ENCODE measurements at regions not wholly inside any gene's neighbourhood (a gene's known extent, or its start where the extent isn't known, plus 50 kb on each side); places are given as distances from the start of the nearest gene placed in this dataset.
"Not testable (repeated sequence)": the region's sequence is repeated elsewhere in the genome, so short reads cannot be mapped to it uniquely, and the experiment has no call there.

GRCh38 chr3:21237638-21238037 lies 513.4 kb downstream of the ZNF385D start:
- DNase-seq = no peak

DNA sequence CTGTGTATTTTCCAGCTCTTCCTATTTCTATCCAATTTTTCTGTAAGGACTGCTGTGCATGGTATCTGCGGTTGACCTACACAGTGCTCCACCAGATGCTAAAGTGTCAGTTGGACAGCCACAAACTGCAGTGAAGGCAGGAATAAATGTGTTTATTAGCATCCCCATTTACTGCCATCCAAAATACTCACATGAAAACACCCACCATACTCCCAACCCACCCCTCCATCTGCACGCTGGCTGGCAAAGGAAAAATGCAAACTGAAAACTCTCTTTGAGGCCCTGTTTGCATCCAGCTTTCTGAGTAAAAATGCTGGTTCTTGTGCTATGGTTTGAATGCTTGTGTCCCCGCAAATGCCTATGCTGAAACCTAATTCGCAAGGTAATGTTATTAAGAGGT lies 515.5 kb downstream of the ZNF385D start:
- DNase-seq = no peak

GRCh38 chr3:21234933-21235332 lies 516.1 kb downstream of the ZNF385D start:
- DNase-seq = no peak

DNA sequence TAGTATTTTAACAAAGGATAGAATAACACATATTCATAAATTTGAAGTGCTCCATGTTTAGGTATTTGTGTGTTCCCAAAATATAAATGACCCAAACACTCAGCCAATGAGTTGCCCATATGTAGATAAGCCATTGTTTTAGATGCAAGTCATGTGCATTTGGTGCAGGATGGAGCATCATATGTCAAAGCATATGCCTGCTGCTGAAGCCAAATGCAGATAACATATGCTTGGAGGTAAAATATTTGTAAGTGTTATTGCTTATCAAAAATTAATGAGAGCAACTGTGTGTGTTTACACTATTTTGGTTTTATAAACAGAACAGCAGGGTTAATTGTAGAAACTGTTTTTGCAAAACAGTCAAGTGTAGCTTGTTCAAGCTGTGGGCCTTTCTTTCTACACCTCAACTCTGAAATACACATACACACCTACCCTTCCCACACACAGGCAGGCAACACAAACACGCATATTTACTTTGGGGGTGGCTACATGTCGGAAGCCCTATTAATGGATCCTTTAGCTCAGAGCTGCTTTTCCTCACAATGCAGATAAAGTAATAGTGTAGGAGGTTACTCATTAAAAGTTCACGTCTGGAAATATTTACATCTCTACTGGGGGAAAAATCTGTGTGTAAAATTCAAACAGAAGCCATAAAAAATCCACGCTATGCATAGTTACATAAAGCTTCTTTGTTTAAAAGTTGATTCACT lies 521.4 kb downstream of the ZNF385D start:
- DNase-seq = no peak

DNA sequence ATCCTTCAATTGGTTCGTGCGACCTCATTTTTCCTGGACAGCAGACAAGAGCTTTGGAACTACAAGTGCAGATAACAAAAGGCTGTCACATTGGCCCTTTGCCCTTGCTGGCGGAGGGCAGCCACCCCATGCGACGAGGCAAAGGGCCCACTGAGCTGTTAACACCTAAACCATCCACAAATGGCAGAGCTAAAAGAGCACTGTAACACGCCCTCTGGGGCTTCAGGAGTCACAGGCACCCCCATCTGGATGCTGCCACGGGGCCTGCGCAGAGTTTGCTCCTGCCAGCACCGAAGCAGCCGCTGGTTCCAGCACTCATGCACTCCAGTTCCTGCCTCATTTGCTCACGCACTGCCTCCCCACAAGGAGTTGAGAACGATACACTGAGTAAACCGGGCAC lies 524.9 kb downstream of the ZNF385D start:
- DNase-seq = no peak

GRCh38 chr3:21220944-21221343 lies 530.1 kb downstream of the ZNF385D start:
- no peak for DNase-seq

- no peak for DNase-seq
These were observed 534.4 kb downstream of the ZNF385D start for GRCh38 chr3:21216598-21216997.

DNA sequence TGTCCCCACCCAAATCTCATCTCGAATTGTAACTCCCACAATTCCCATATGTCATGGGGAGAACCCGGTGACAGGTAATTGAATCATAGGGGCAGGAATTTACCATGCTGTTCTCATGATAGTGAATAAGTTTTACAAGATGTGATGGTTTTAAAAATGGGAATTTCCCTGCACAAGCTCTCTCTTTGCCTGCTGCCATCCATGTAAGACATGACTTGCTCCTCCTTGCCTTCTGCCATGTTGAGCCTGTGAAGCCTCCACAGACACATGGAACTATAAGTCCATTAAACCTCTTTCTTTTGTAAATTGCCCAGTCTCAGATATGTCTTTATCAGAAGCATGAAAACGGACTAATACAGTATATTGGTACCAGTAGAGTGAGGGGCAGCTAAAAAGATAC lies 546.9 kb downstream of the ZNF385D start:
- DNase-seq = not testable (repeated sequence)

DNA sequence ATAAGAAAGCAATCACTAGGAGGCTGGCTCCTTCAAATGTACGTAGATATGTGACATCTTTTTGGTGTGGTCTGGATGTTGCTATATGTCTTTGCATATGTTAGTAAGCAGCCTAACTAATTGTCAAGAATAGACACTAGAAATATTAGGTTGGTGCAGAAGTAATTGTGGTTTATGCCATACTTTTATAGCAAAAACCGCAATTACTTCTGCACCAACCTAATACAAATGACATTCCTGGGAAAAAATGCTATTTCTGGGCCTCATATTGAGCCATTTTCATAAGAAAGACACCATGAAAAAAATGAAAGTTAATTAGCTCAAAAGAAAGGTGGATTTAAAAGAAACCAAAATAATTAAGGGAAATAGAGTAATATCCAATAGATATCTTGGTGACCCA lies 555.8 kb downstream of the ZNF385D start:
- DNase-seq = no peak

- not testable (repeated sequence) for DNase-seq
These were observed 557.0 kb downstream of the ZNF385D start for GRCh38 chr3:21194036-21194435.

GRCh38 chr3:21188459-21188858 lies 562.6 kb downstream of the ZNF385D start:
- DNase-seq = no peak

GRCh38 chr3:21185816-21186314 lies 565.1 kb downstream of the ZNF385D start:
- DNase-seq = no peak

DNA sequence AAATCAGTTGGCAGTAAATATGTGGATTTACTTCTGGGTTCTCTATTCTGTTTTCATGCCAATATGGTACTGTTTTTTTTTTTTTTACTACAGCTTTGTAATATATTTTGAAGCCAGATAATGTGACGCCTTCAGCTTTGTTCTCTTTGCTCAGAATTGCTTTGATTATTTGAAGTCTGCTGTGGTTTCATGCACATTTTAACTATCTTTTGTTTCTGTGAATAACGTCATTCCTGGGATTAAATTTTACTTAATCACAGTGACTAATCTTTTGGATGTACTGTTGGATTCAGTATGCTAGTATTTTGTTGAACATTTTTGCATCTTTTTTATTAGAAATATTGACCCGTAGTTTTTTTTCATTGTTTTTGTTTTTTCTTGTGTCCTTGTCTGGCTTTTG lies 576.5 kb downstream of the ZNF385D start:
- DNase-seq = no peak

DNA sequence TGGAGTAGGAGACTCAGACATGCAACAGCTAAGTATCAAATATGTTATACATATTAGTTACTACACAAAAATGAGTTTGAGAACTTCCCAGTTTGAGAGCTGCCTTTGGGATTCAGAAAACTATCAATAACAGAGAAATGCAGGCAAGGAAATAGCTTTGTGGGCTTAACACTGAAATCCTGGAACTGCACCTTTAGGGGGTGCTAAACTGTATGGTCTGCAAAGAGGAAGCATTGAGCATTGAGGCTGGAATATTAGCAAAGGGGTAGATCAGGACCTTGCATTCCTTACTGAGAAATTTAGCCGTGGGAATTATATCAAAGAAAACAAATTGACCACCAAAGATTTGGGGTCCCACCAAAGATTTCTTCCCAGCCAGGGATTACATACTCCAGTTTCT lies 580.0 kb downstream of the ZNF385D start:
- DNase-seq = no peak

DNA sequence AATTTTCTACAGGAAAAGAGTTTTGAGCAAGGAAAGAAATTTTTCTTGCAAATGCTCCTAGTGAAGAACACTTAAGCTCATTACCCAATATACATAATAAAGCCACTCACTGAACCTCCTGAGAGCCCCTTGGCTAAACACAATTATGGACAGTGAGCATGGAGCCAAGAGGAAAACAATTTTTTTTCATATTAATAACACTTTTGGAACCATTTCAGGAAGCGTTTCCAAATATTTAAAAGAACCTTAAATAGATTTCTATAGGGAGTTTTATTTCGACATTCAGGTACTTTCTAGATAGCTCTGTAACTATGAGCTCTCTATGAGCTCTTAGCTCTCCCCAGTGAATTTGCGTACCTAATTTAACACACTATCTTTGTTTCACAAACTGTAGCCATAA lies 581.1 kb downstream of the ZNF385D start:
- no peak for DNase-seq

- DNase-seq = no peak
These were observed 582.5 kb downstream of the ZNF385D start for GRCh38 chr3:21168471-21168870.

DNA sequence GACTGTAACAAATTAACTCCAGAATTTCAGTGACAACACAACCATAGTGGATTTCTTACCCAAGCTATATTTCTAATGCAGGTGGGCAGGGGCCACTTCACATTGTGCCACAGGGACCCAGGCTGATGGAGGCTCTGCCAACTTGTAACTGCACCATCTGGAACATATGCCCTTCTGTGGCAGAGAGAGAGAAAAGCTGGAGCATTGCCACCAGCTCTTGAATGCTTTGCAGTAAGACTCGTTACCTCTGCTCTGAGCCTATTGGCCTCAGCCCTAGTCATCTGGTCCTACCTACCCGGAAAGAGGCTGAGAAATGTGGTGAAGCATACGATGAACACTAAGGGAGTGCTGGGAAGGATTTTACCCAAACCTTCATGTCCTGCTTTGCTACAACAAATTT lies 587.1 kb downstream of the ZNF385D start:
- DNase-seq = no peak

DNA sequence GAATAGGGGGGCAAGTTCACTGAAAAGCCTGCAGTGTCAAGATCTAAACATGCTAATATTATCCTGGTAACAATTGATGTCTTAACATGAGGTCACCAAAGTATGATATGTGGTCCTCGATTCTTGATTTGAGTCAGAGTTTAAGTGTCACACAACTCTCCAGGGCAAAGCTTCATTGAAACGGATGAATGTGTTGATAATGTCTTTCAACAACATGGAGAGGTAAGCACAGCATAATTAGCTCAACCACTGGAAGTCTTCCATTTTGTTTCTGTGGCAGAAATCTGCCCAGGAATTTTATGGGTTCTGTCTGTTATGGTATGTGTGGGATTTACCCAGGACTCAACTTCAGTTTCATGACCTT lies 591.5 kb downstream of the ZNF385D start:
- no peak for DNase-seq

- DNase-seq = no peak
These were observed 592.0 kb downstream of the ZNF385D start for GRCh38 chr3:21158861-21159542.

- DNase-seq = no peak
These were observed 596.1 kb downstream of the ZNF385D start for GRCh38 chr3:21154911-21155310.

DNA sequence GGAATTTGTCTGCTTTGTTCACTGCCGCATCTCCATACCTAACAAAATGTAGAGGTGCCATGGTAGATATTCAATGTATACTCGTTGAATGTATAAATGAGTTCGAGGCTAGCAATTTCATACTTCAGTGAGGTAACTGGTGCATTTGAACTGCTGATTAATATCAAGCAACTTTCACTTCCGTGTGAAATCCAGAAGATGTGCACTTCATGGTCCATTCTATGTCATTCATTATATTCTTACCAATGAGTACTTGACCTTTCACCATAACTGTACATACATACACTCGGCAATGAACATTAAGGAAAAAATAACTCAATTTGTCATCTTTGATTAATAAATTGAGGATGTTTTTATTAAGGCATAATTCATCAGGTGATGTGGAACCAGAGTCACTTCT lies 598.5 kb downstream of the ZNF385D start:
- no peak for DNase-seq

DNA sequence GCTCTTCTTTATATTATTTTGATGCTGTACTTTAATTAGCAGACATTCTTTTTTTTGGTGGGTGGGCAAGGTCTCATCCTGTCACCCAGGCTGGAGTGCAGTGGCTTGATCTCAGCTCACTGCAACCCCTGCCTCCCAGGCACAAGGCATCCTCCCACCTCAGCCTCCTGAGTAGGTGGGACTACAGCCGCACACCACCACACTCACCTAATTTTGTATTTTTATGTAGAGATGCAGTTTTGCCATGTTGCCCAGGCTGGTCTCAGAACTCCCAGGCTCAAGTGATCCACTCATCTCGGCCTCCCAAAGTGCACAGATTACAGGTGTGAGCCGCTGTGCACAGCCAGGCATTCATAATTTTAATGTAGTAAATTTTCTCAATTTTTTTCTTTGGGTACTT lies 608.1 kb downstream of the ZNF385D start:
- no peak for DNase-seq

GRCh38 chr3:21142031-21142430 lies 609.0 kb downstream of the ZNF385D start:
- no peak for DNase-seq

GRCh38 chr3:21140785-21141184 lies 610.2 kb downstream of the ZNF385D start:
- no peak for DNase-seq

GRCh38 chr3:21138085-21138484 lies 612.9 kb downstream of the ZNF385D start:
- no peak for DNase-seq
